ENCODE measurements at regions not wholly inside any gene's neighbourhood (a gene's known extent, or its start where the extent isn't known, plus 50 kb on each side); places are given as distances from the start of the nearest gene placed in this dataset.

DNA sequence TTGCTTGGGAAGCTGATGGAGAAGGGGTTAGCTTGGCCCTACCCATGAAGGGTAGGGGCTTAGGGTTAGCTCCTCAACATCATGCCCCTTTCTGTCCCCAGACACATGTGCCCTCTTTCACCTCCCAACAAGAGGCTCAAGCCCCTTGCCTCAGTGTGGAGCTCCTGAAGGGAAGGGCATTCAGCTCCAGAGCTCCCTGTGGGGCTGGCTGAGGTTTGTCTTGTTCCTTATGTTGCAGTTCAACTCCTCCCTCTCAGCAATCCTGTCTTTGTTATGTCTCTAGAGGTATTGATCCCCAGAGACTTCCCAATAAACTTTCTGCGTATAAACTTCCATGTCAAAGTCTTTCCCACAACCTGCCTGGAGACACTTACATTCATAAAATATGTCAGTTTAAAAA is 252.2 kb upstream of the SP4 start:
- Mint-ChIP-seq H3K4me1 (no peaks in the 10 kb centered on the region), H3K36me3 (ENCODE audit: low read depth) (no peaks in the 10 kb centered on the region), H3K27me3 (peaks cover 10% of the 10 kb centered on the region), H3K9me3 (peaks cover 6% of the 10 kb centered on the region), H3K4me3 (no peak overlapping the region), H3K27ac (no peak overlapping the region)
- ChIA-PET CTCF (no interaction called here), POLR2A (no interaction called here)
- no peak for ATAC-seq (ENCODE audit: low read depth)
- no peak for DNase-seq
- TF ChIP-seq, protein P1, sequence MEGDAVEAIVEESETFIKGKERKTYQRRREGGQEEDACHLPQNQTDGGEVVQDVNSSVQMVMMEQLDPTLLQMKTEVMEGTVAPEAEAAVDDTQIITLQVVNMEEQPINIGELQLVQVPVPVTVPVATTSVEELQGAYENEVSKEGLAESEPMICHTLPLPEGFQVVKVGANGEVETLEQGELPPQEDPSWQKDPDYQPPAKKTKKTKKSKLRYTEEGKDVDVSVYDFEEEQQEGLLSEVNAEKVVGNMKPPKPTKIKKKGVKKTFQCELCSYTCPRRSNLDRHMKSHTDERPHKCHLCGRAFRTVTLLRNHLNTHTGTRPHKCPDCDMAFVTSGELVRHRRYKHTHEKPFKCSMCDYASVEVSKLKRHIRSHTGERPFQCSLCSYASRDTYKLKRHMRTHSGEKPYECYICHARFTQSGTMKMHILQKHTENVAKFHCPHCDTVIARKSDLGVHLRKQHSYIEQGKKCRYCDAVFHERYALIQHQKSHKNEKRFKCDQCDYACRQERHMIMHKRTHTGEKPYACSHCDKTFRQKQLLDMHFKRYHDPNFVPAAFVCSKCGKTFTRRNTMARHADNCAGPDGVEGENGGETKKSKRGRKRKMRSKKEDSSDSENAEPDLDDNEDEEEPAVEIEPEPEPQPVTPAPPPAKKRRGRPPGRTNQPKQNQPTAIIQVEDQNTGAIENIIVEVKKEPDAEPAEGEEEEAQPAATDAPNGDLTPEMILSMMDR (IDR thresholded peaks at IDR 0.05), result no peak
- intact Hi-C loops (cut with micrococcal nuclease), result no loop called here

DNA sequence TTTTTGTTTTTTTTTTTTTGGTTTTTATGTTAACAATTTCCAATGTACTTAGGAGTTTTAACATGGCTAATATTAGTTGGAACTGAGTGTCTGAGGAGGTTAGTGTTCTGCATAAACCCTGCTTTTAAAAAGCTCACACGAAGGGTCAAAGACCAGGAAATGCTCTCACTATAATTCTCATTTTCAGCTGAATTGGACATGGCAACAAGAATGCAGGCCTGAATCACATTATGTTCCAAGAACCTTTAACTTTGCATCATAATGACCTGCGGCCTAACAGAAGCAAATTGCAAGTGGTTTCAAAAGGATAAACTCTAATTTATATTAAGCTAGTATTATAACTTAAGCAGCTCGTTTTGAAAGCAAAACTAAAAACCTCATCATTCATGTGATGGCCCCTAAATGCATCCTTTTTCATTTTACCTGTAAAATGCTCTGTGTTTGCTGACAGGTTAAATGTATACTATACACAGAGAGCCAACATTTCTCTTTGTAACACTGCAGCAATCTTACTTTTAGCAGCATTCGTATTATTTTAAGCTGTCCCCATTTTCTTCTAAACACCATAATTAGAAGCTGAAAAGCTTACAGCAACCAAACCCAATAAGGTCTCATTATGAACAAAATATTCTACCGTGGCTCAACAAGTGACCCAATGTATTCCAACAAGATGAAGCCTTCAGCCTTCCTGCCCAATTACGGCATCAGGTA is 242.8 kb upstream of the SP4 start:
- peaks cover 8% of the 10 kb centered on the region for H3K27me3 Mint-ChIP-seq
- H3K4me3 Mint-ChIP-seq, result no peak overlapping the region
- ATAC-seq (ENCODE audit: low read depth) (no peak), DNase-seq (no peak)
- no peaks in the 10 kb centered on the region for H3K36me3 Mint-ChIP-seq (ENCODE audit: low read depth)
- no peaks in the 10 kb centered on the region for H3K9me3 Mint-ChIP-seq
- POLR2A ChIA-PET, result no interaction called here
- CTCF ChIA-PET, result no interaction called here
- H3K4me1 Mint-ChIP-seq, result no peaks in the 10 kb centered on the region
- TF ChIP-seq, protein P1 (IDR thresholded peaks at IDR 0.05), result no peak
- intact Hi-C loops (cut with micrococcal nuclease), result no loop called here
- no peak overlapping the region for H3K27ac Mint-ChIP-seq

DNA sequence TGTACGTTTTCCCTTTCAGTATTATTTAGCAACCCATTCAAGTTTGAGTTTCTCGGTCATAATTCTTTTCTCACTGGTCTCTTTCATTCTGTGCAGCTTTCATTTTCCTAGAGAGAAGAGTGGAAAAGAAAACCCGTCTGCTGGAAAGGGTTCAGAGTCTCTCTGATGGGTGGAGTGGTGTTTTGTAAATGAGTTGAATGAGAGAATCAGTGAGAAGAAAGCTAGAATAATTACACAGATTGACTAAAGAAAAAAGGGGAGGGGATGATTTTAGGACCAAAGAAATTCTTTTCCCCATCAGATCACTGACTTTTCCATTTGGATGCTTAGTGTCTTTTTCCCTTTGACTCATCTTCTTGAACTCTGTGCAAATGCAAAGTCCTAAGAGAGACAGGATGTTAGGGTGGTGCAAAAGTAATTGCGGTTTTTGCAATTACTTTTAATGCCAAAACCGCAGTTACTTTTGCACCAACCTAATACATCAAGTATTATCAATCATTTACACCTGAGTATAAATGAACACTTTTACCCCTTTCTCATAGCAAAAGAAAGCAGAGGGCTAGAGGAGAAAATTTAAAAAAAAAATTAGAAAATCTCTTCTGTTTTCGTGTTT is 242.1 kb upstream of the SP4 start:
- TF ChIP-seq, protein P1 (IDR thresholded peaks at IDR 0.05), result no peak
- ChIA-PET POLR2A (no interaction called here), CTCF (no interaction called here)
- Mint-ChIP-seq H3K4me1 (no peaks in the 10 kb centered on the region), H3K27ac (no peak overlapping the region), H3K4me3 (no peak overlapping the region), H3K9me3 (no peaks in the 10 kb centered on the region), H3K36me3 (ENCODE audit: low read depth) (no peaks in the 10 kb centered on the region), H3K27me3 (peaks cover 8% of the 10 kb centered on the region)
- DNase-seq (no peak), ATAC-seq (ENCODE audit: low read depth) (no peak)
- intact Hi-C loops (cut with micrococcal nuclease), result no loop called here

DNA sequence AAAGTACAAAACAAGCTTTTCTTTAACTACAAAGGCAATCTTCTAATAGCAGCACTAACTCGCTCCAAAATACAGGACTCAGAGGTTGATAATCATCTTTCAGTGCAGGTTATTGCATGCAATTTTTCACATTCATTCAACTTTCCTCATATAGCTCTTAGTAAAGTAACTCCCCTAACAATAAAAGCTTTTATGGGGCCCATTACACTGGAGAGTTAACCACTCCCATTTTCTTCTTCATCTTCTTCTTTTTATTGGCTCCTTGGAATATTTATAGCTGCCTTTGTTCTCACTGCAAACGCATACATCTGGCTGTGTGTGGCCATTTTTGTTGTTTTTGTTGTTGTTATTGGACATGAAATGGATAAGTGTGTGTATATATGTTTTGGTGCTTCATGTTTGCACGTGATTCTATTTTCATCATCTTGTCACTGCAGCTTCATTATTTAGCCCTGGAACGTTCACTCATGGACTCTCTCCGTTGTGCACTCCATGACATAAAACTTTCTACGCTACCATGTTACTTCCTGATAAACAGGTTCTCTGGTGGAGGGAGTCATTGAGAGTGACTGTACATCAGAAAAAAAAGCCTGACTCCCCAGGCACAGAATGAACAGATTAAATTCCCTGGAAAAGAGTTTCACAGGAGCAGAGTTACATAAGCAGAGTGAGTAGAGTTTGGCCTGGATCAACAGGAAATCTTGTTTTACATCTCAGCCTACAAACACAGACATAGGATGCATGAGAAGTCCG is 236.4 kb upstream of the SP4 start:
- DNase-seq (no peak), ATAC-seq (ENCODE audit: low read depth) (no peak)
- TF ChIP-seq, protein P1 (IDR thresholded peaks at IDR 0.05), result no peak
- Mint-ChIP-seq H3K9me3 (no peaks in the 10 kb centered on the region), H3K4me3 (no peak overlapping the region), H3K27me3 (peaks cover 4% of the 10 kb centered on the region), H3K36me3 (ENCODE audit: low read depth) (no peaks in the 10 kb centered on the region), H3K4me1 (no peaks in the 10 kb centered on the region), H3K27ac (no peak overlapping the region)
- ChIA-PET POLR2A (no interaction called here), CTCF (no interaction called here)
- intact Hi-C loops (cut with micrococcal nuclease), result no loop called here

DNA sequence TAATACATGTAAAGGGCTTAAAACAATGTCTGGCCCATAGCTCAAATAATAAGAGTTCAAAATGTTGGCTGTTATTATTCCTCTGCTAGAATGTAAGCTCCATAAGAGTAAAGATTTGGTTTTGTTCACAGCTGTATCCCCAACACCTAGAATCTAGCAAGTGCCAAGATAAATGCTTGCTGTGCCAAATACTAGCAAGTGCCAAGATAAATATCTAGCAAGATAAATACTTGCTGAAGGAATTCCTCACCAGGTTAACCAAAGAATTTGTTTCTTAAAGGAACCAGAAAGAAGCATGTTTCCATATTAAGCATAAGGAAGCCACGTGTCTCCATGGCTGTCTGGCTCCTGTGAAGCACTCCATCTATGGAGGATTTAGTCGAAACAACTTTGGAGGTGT is 235.2 kb upstream of the SP4 start:
- DNase-seq (no peak), ATAC-seq (ENCODE audit: low read depth) (no peak)
- no peak overlapping the region for H3K27ac Mint-ChIP-seq
- H3K4me1 Mint-ChIP-seq, result no peaks in the 10 kb centered on the region
- no peaks in the 10 kb centered on the region for H3K9me3 Mint-ChIP-seq
- H3K36me3 Mint-ChIP-seq (ENCODE audit: low read depth), result no peaks in the 10 kb centered on the region
- peaks cover 4% of the 10 kb centered on the region for H3K27me3 Mint-ChIP-seq
- ChIA-PET POLR2A (no interaction called here), CTCF (no interaction called here)
- TF ChIP-seq, protein P1 (IDR thresholded peaks at IDR 0.05), result no peak
- intact Hi-C loops (cut with micrococcal nuclease), result no loop called here
- H3K4me3 Mint-ChIP-seq, result no peak overlapping the region

All from activated B cell treated with CpG ODN at 0.5 μM for 24 hours (primary cell).